GM12865 (cell line): ENCODE measurements at regions not wholly inside any gene's neighbourhood (a gene's known extent, or its start where the extent isn't known, plus 50 kb on each side); places are given as distances from the start of the nearest gene placed in this dataset.

Experiments used
- DNase-seq: peaks from one replicate; pipeline ENCODE4 v3.0.0; 2010; ENCODE audit warnings: low read depth
- H3K4me3 ChIP-seq: 2 replicates; pipeline ENCODE4 v1.5.1; 2011; ENCODE audit warnings: mild to moderate bottlenecking, low read depth, low read length, control low read depth
- CTCF ChIP-seq: IDR thresholded peaks from 2 replicates; pipeline ENCODE4 v1.5.1; 2011; ENCODE audit warnings: low read length, control low read depth, low read depth, inconsistent platforms; ENCODE audit not compliant: insufficient read depth; ENCODE audit errors: missing control alignments

GRCh38 chr4:30808276-30808675 is 88.1 kb downstream of the PCDH7 start:
- no peak for TF ChIP-seq CTCF
- no peak overlapping the region for H3K4me3 ChIP-seq
- DNase-seq: no peak

- no peak overlapping the region for H3K4me3 ChIP-seq
- no peak for DNase-seq
- no peak for TF ChIP-seq CTCF
Measured at GRCh38 chr4:30811296-30811695, 91.1 kb downstream of the PCDH7 start.

GRCh38 chr4:30815685-30816084 is 95.5 kb downstream of the PCDH7 start:
- no peak for TF ChIP-seq CTCF
- no peak for DNase-seq
- H3K4me3 ChIP-seq: no peak overlapping the region

- TF ChIP-seq CTCF: no peak
- no peak for DNase-seq
- no peak overlapping the region for H3K4me3 ChIP-seq
Measured at GRCh38 chr4:30817447-30817846, 97.3 kb downstream of the PCDH7 start.

DNA sequence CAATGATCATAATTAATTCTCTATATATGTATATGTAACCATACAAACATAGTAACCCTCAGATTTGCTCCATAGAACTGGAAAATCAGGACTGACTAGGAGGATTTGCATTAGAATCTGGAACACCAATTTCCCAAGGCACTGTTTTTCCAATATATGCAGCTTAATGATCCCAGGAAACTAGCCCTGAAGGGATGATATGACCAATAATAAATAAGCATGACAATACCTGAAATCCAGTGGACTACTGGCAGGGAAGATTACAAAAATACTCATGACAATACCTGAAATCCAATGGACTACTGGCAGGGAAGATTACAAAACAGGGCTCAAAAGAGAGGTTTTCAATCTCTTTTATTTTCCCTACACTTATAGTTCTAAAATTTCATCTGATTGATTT is 98.4 kb downstream of the PCDH7 start:
- no peak for TF ChIP-seq CTCF
- no peak for DNase-seq
- H3K4me3 ChIP-seq: no peak overlapping the region

DNA sequence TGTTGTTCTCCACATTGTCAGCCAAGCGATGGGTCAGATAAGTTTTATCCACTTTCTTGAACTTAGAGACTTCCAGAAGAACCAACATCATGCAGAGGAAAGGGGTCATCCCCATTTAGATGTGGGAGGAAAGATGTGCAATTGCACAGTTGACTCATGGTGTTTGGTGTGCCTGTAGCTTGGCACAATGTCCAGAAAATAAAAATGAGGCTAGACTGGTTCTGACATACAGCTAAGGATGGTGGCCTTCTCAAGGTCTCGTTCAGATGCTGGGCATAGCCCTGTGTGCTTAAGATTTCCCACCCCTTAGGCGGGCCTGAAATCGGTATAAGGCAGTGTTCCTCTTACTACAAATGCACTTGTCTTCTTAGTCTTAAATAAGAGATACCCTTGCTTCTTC is 101.1 kb downstream of the PCDH7 start:
- no peak overlapping the region for H3K4me3 ChIP-seq
- no peak for DNase-seq
- no peak for TF ChIP-seq CTCF

GRCh38 chr4:30821859-30822612 is 101.9 kb downstream of the PCDH7 start:
- TF ChIP-seq CTCF: no peak
- no peak overlapping the region for H3K4me3 ChIP-seq
- no peak for DNase-seq
